ENCODE measurements at regions not wholly inside any gene's neighbourhood (a gene's known extent, or its start where the extent isn't known, plus 50 kb on each side); places are given as distances from the start of the nearest gene placed in this dataset.
A peak's percentile ranks its signal among the peaks of the same experiment; 100 is the strongest.

- no peak for DNase-seq
Observed at GRCh38 chr2:19029655-19030054, 328.8 kb downstream of the OSR1 start.

- no peak for DNase-seq
Observed at GRCh38 chr2:19028587-19029375, 329.6 kb downstream of the OSR1 start.

GRCh38 chr2:19027626-19028025 lies 330.8 kb downstream of the OSR1 start:
- DNase-seq: no peak

- DNase-seq: no peak
Observed at GRCh38 chr2:19026261-19026660, 332.2 kb downstream of the OSR1 start.

GRCh38 chr2:19022334-19022733 lies 336.1 kb downstream of the OSR1 start:
- no peak for DNase-seq

- no peak for DNase-seq
Observed at GRCh38 chr2:19021721-19022120, 336.7 kb downstream of the OSR1 start.

GRCh38 chr2:19021100-19021476 lies 337.3 kb downstream of the OSR1 start:
- no peak for DNase-seq

- no peak for DNase-seq
Observed at GRCh38 chr2:19020144-19021099, 338.0 kb downstream of the OSR1 start.

GRCh38 chr2:19009510-19009909 lies 348.9 kb downstream of the OSR1 start:
- no peak for DNase-seq

- no peak for DNase-seq
Observed at GRCh38 chr2:19003554-19003953, 354.9 kb downstream of the OSR1 start.

GRCh38 chr2:19000776-19001175 lies 357.6 kb downstream of the OSR1 start:
- no peak for DNase-seq

GRCh38 chr2:18999198-18999597 lies 359.2 kb downstream of the OSR1 start:
- DNase-seq: no peak

- DNase-seq: no peak
Observed at GRCh38 chr2:18998491-18998890, 359.9 kb downstream of the OSR1 start.

- no peak for DNase-seq
Observed at GRCh38 chr2:18993756-18994338, 364.6 kb downstream of the OSR1 start.

GRCh38 chr2:18991177-18992168 lies 366.9 kb downstream of the OSR1 start:
- peak; percentile 98 for DNase-seq

GRCh38 chr2:18988631-18989232 lies 369.7 kb downstream of the OSR1 start:
- no peak for DNase-seq

GRCh38 chr2:18987592-18988073 lies 370.8 kb downstream of the OSR1 start:
- DNase-seq: peak; percentile 32

GRCh38 chr2:18987016-18987415 lies 371.4 kb downstream of the OSR1 start:
- no peak for DNase-seq

GRCh38 chr2:18986046-18986445 lies 372.4 kb downstream of the OSR1 start:
- DNase-seq: no peak

GRCh38 chr2:18980786-18981430 lies 377.5 kb downstream of the OSR1 start:
- no peak for DNase-seq

GRCh38 chr2:18980104-18980785 lies 378.2 kb downstream of the OSR1 start:
- DNase-seq: no peak
